Activated CD8-positive, alpha-beta memory T cell treated with anti-CD3 and anti-CD28 coated beads for 36 hours (primary cell): ENCODE measurements at regions not wholly inside any gene's neighbourhood (a gene's known extent, or its start where the extent isn't known, plus 50 kb on each side); places are given as distances from the start of the nearest gene placed in this dataset.
"Not testable (repeated sequence)": the region's sequence is repeated elsewhere in the genome, so short reads cannot be mapped to it uniquely, and the experiment has no call there.

Experiments
- CTCF ChIA-PET: fragments of 350-600 bp; sonication (Branson Sonifier 250); formaldehyde crosslinking; loops from one replicate; lab custom pipeline; 2021; ENCODE audit warnings: antibody characterized with exemption; lab: Charles Lee
- POLR2A ChIA-PET: fragments of 350-600 bp; sonication (Branson Sonifier 250); formaldehyde crosslinking; loops from one replicate; lab custom pipeline; 2021; ENCODE audit warnings: antibody characterized with exemption; lab: Charles Lee

DNA sequence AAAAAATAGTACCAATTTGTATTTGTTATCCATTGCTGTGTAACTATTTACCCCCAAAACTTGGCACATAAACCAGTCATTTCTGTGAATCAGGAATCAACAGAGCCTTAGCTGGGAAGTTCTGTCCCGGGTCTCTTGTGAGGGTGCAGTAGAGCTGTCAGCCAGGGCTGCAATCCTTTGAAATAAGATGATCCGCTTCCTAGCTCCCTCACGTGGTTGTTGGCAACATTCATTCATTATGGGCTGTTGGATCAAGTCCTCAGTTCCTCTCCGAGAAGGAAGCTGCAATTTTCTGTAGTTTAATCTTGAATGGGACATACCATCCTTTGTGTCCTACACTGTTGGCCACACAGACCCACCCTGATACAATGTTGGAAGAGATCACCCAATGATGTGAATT, 277.2 kb downstream of the SUCLA2 start:
- ChIA-PET POLR2A (no interaction called here), CTCF (no interaction called here)

DNA sequence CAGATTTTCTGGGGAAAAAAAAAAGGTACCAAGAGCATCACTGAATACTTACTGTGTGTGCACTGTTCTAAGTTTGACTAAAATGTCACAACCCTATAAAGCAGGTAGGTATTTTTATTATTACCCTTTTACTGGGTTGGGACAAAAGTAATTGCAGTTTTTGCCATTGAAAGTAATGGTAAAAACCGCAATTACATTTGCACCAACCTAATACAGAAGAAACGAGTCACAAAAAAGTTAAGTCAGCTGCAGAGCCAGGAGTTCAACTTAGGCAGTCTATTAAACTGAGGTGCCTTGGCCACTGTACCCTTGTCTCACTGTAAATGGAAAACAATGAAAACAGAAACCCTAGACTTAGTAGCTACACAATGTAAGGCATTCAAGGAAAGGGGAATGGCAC, 281.9 kb downstream of the SUCLA2 start:
- ChIA-PET POLR2A (no interaction called here), CTCF (no interaction called here)

DNA sequence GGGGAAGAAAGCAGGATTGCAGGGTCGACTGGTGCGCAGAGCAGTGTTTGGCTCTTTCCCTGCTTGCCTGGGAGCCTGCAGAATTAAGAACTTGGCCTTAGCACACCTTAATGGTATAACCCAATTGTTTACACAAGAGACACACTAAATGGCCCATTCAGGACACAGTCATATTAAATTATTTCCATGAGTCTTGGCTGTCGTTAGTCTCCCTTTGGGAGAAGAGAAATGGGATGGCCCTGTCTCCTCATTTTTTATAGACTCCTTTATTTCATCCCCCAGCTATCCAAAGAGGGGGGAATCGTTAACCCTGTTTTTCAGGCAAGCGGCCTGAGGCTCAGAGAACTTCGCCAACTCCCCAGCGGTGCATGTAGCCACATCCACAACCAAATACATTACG, 282.5 kb downstream of the SUCLA2 start:
- ChIA-PET CTCF (no interaction called here), POLR2A (no interaction called here)

DNA sequence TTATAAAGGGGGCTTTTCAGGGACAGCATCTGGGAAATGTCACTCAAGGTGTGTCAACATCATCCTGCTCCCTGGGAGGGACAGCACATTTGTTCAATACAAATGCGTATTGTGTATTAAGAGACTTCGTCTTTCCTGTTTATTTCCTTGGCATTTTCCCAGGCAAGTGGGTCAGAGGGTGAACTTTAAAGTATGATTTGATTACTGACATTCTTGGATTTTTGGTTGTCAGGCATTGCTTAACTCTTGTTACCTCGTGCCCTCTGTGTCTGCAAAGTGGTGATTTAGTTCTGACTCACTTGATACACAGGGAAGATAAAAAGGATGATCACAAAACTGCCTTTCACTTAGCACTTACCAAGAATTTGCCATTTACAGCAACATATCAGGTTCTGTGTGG, 292.7 kb downstream of the SUCLA2 start:
- ChIA-PET CTCF (no interaction called here), POLR2A (no interaction called here)

DNA sequence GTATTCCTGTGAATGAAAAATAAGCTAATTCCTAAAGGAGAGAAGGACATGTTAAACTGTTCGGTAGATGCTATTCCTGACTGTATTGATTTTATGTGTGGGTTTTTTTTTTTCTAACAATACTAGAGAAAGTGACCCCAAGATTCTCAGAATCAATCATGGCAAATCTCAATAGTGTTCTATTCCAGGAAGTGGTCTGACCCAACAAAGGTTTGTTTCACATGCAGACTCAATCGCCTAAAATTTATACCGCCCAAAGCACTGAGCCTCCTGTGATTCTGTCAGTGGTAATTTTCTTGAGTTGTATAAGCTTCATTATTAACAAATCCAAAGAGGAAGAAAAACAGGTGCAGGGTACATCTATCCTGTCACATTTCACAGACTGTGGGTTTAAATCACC, 293.7 kb downstream of the SUCLA2 start:
- CTCF ChIA-PET: no interaction called here
- POLR2A ChIA-PET: no interaction called here

DNA sequence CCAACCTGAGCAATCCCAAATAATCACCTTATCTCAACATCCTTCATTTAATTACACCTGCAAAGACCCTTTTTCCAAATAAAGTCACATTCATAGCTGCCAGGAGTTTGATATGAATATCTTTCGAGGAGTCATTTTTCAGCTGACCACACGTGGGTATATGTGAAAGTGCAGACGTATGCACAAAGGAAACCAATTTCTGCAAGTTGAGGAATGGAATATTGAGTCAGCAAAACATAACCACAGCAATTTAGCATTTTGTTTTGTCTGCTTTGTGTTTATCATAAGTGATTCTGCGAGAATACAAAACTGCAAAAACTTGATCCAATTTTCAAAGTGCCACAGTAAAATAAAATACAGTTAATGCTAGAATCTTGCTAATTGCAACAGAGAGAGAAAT, 295.9 kb downstream of the SUCLA2 start:
- ChIA-PET POLR2A (no interaction called here), CTCF (no interaction called here)

DNA sequence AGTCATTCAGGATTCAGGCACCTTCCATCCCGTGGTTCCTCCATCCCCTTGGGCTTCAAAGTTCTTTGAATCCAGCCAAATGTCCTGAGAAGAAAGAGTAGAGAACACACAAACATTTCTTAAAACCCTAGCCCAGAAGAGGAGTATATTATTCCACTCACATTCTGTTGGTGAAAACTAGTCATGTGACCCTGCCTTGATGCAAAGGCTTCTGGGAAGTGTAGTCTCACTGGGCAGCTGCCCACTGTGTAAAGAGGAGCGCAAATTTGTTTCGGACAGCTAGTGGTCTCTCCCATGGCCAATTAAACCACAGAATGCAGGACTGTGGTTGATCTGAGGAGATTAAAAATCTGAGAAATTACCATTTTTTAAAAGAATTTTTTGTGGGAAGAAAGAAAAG, 304.4 kb downstream of the SUCLA2 start:
- CTCF ChIA-PET: no interaction called here
- POLR2A ChIA-PET: no interaction called here

DNA sequence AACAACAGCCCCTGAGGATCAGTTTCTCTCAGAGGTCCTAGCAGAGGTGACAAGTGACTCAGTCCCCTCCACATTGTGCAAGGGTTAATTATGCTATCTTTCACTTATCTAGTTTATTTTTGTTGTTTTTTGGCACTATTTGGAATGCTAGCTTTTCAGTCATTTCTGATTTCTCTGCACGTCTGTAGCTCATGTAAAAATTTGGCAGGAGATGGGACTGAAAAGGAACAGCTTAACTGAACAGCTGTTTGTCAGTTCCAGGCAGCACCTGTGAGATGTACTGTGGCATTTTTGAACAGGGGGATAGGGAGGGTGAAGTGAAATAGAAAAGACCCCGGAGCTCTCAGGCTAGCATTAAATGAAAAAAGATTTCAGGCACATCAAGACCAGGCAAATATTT, 313.5 kb downstream of the SUCLA2 start:
- ChIA-PET POLR2A (no interaction called here), CTCF (no interaction called here)

DNA sequence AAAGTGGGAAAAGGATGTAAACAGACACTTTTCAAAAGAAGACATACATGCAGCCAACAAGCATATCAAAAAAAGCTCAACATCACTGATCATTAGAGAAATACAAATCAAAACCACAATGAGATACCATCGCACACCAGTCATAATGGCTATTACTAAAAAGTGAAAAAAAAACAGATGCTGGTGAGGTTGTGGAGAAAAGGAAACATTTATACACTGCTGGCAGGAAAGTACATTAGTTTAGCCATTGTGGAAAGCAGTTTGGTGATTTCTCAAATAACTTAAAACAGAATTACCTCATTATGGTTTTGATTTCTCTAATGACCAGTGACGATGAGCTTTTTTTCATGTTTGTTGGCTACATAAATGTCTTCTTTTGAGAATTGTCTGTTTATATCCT, 315.9 kb downstream of the SUCLA2 start:
- CTCF ChIA-PET, POLR2A ChIA-PET: not testable (repeated sequence)

DNA sequence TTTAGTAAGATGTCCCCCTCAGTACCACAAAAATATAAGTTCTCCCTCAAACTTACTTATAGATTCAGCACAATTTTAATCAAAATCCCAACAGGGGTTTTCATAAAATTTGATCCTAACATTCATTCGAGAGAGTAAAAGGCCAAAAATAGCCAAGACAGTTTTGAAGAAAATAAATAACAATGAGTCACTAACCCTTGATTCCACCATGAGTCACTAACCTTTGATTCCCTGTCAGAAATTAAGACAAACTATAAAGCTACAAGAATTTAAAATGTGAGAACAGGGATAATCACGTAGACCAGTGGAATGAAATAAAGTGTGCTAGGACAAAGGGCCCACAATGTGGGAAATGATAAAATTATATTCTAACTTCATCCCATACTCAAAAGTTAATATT, 320.3 kb downstream of the SUCLA2 start:
- POLR2A ChIA-PET: no interaction called here
- CTCF ChIA-PET: no interaction called here

DNA sequence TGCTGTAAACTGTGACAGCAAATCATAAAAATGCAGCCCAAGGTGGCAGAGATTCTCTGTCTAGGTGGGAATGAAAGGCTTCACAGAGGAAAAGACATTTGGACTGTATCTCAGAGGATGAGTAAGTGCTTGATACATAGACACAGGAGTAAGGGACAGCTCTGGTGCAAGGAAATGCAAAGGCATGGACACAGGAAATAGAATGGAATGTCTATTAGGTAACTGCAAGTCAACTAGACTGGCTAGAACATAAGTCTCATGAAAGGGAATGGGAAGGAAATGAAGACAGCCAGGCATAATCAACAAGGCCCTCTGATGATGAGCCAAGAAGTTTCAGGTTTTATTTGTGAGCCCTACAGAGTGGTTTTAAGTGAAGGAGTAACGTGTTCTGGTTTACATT, 321.7 kb downstream of the SUCLA2 start:
- POLR2A ChIA-PET: no interaction called here
- CTCF ChIA-PET: no interaction called here

DNA sequence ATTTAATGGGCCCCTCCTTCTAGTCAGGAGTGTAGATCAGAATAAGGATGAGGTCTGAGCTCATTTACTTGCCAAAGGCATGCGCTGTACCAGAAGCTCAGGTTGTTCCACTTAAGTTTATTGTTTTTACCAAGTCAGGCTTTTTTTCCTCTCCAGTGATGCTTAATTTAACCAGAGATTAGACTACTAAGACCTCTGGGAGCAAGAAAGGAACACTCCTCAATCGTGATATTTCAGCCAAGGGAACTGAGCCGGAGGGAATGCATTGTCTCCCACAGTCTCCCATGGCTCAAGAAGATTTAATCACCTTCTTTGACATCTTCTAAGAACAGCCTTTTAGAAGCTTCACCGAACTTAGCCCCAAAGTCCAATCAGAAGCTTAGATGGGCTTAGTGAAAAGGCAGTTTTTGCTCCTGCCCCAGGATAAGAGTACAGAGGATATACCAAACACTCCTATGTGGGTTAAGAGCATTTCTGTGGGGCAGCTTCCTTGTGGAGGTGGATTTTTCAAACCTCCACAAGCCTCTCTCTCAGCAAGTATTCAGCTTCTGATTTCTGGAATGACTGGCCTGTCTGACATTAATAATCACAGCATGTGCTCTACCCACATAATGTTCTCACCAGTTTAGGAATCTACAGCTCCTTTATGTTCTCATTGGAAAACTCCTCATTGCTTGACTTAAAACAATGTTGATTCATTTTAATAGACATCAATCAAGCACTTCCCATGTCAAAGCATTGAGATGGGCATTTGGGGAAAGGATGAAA, 322.7 kb downstream of the SUCLA2 start:
- ChIA-PET CTCF (no interaction called here), POLR2A (no interaction called here)

DNA sequence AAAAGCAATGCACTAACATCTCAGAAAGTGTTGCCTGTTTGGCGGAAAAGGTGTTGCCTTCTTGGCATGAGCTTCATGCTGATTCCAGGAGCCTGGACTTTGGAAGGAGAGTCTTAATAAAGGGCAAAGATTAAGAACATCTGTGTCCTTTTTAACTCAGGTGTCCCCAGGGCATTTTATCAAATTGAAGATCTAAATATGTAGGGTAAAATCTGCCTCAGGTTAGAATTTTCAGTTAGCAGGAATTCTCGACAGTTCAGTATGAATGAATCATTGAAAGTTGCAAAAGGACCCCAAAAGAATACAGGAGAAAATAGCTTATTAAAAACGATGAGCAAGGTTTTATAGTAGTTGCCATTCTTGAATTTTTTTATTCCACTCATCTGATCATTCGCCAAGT, 325.2 kb downstream of the SUCLA2 start:
- ChIA-PET POLR2A (no interaction called here), CTCF (no interaction called here)

DNA sequence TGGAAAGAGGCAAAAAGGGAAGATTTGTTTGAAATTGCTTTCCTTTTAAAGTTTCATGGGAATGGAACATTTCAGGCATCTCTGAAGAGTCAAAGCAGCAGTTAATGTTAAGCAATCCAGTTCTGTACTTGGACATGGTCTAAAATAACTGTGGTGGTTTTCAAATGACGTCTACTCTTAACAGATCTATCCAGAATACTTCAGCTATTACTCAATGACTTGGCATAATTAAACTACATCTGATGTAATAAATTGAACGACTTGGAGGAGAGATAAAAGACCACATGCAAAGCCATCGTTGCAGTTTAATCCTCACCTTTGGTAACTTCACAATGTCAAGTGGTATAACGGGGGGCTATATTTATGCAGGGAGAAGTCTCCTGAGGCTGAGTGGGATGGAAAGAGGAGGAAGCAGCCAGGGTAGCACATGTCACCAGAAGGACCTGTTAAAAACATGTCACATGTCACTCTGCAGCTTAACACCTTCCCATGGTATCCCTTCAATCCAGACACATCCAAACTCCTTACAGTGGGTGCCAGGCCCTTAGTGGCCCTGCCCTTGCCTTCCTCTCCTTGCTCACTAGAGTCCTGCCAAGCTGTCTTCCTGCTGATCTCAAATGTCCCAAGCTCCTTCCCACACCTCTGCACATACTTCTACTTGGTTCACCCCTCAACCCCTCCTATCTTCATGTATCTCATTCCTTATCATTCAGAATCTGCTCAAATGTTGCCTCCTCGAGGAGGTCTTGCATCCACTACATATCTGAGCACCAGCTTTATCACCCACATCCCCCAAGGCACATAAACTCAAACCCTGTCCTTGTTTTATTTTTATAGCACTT, 327.8 kb downstream of the SUCLA2 start:
- ChIA-PET POLR2A (no interaction called here), CTCF (no interaction called here)

DNA sequence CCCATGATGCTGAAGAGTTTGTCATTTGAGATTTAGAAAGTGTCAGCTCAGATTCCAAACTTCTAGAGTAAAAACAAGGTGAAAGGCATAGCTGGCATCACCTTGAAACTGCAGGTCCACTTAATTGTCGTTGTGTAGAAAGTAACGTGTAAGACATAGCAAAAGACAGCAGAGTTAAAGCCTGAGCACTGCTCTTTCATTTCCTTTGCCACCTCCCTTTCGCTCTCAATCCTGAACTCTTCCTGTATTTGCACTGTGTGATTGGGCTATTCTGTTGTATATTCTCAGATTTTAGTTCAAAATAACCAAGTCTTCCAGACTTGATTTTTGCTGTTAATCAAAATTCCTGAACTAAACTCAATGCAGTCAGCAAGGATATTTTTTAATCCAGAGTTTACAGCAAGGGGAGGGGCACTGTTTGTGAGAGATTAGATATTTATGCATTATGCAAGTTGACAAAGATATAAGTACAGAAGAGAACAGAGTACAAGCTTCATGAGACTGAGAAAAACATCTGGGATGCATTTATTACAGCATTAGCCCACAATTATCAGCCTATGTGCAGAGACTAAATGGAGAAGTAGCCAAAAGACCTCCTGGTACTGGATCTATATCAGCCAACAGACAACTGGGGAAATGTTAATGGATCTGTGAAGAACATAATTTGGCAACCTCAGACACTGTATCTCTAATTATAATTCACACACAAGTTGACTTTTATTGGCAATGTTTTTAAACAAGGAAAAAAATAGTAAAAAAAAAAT, 328.6 kb downstream of the SUCLA2 start:
- ChIA-PET CTCF (no interaction called here), POLR2A (no interaction called here)

DNA sequence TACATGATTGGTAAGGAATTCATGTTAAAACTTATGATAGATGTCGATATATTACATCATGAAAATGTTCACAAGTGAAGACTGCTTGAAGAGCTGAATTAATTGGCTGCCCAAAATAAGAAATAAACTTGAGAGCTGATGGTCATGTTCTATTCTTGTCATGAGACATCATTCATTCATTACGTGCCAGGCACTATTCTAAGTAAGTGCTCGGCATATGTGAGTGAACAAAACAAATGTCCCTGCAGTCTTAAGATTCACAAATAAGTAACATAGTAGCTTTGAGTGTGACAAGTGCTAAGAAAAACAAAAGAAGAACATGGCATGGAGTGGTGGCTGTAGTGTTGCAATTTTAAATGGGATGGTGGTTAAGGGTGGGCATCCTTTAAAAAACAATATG, 329.3 kb downstream of the SUCLA2 start:
- CTCF ChIA-PET: no interaction called here
- POLR2A ChIA-PET: no interaction called here

DNA sequence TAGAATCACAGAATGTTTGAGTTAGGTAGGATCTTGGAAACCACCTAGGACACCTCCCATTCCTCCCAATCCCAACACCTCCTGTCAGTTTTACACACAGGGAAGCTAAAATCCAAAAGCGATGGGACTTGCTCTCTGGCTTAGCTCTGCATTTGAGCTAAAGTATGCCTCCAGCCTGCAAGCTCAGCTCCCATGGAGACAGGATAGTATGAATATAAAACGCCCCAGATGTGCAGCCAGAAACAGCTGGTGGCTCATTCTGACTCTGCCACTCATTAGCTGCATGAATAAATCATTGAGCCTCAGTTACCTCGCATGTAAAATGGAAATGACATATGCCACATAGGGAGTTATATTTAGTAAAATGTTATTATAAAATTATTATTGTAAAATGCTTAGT, 336.0 kb downstream of the SUCLA2 start:
- POLR2A ChIA-PET: no interaction called here
- CTCF ChIA-PET: no interaction called here

DNA sequence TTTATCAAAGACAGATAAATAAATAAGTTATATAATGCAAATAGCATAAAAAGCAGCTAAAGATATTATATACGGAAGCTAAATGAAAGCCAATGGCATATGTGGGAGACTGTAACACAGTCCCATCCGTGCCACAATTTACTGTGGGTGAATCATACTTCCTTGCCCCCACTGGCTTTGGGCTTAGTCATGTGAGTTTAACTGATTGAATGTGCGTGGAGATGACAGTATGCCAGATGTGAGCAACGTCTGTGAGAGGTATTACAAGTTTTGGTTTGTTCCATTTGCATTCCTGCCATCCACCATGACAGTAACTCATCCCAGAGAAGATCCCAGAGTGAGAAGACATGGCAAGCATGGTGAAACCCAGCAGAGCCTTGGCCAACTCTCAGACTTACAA, 340.0 kb downstream of the SUCLA2 start:
- POLR2A ChIA-PET: no interaction called here
- CTCF ChIA-PET: no interaction called here

DNA sequence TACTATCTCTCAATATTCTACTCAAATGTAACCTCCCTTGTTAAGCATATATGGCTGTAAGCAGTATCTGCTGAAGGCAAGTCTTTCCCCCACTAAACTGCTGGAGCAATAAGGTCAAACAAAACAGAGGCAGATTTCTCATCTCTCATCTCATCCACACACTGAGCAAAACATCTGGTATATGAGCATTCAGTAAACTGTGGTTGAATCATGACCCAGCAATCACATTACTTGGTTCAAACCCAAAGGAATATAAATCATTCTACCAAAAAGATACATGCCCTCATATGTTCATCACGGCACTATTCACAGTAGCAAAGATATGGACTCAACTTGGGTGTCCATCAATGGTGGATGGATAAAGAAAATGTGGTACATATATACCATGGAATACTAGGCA, 344.4 kb downstream of the SUCLA2 start:
- ChIA-PET POLR2A (no interaction called here), CTCF (no interaction called here)

DNA sequence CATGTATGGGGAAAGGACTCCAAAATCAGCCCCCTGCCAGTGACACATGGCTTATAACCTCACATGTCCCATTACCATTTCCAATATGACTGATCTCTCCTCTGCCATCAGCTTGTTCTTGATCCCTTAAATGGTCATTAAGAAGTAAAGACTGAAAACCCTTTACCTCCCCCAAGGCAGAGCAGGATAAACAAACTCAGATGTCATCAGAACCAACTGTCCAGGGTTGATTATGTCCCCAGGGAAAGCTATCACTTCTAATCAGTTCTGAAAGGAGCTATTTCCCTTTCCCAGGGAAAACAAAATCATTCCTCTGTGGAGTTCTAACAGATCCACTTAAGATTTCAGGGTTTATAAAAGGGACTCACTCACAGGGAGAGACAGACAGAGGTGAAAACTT, 350.9 kb downstream of the SUCLA2 start:
- ChIA-PET POLR2A (no interaction called here), CTCF (no interaction called here)

DNA sequence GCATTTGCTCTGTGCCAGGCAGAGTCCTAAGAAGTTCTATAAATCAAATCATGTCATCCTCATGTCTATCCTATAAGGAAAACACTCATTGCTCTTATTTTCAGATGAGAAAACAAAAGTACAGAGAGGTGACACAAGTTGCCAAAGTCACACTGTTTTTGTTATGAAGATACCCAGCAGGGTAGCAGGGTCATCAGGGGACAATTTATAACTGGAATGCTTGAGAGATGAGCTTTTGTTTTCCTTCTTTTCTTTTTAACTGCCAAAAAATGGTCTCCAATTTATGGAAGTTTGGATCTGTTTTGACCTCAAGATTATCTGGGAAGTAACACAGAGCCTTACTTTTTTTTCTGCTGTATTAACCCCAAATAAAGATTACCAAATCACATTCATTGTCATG, 354.1 kb downstream of the SUCLA2 start:
- ChIA-PET CTCF (no interaction called here), POLR2A (no interaction called here)
